PC-3 (cell line): ENCODE measurements at regions not wholly inside any gene's neighbourhood (a gene's known extent, or its start where the extent isn't known, plus 50 kb on each side); places are given as distances from the start of the nearest gene placed in this dataset.

Source experiments
- ATAC-seq: fragments of 200-7000 bp; cut with Tn5 transposase; 2 replicates; pipeline ENCODE4 v1.9.1; 2020; ENCODE audit warnings: mild to moderate bottlenecking, moderate library complexity
- BruUV-seq: library from RNA; stranded (reverse); fragments of 400-500 nt; replicated peaks from 2 replicates; lab custom pipeline; 2021; lab: Mats Ljungman, UMichigan
- CTCF ChIA-PET: fragments of 300-600 bp; sonication (Branson Sonifier 250); formaldehyde crosslinking; loops from one replicate; lab custom pipeline; 2022; ENCODE audit warnings: antibody characterized with exemption; lab: Charles Lee
- POLR2A ChIA-PET: fragments of 300-600 bp; sonication (Branson Sonifier 250); formaldehyde crosslinking; loops from one replicate; lab custom pipeline; 2022; ENCODE audit warnings: antibody characterized with exemption; ENCODE audit not compliant: unreplicated experiment; lab: Charles Lee
- DNase-seq: peaks from one replicate; pipeline ENCODE4 v3.0.0-alpha.2; 2015
- H2AFZ ChIP-seq: fragments of 300-600 bp; sonication (generic); 2 replicates; pipeline ENCODE4 v1.6.0; 2016; ENCODE audit warnings: antibody characterized with exemption, low read length
- H3F3A ChIP-seq: fragments of 300-600 bp; sonication (generic); one replicate; pipeline ENCODE4 v1.6.0; 2017; ENCODE audit warnings: antibody characterized with exemption, low read length, control low read depth, mild to moderate bottlenecking; ENCODE audit not compliant: unreplicated experiment
- H3K27ac ChIP-seq: fragments of 300-600 bp; sonication (generic); 2 replicates; pipeline ENCODE4 v1.5.1; 2016; ENCODE audit warnings: mild to moderate bottlenecking, low read length
- H3K27me3 ChIP-seq: fragments of 300-600 bp; sonication (generic); 2 replicates; pipeline ENCODE4 v1.6.1; 2016; ENCODE audit warnings: low read length, mixed read lengths
- H3K36me3 ChIP-seq: fragments of 300-600 bp; sonication (generic); 2 replicates; pipeline ENCODE4 v1.6.1; 2016; ENCODE audit warnings: low read depth, mixed run types, low read length, mixed read lengths
- H3K4me1 ChIP-seq: fragments of 300-600 bp; sonication (generic); 2 replicates; pipeline ENCODE4 v1.5.1; 2016; ENCODE audit warnings: low read length; ENCODE audit not compliant: insufficient read depth
- H3K4me2 ChIP-seq: fragments of 300-600 bp; sonication (generic); 2 replicates; pipeline ENCODE4 v1.6.0; 2016; ENCODE audit warnings: low read length
- H3K4me3 ChIP-seq: fragments of 300-600 bp; sonication (generic); 2 replicates; pipeline ENCODE4 v1.5.1; 2016; ENCODE audit warnings: mild to moderate bottlenecking, low read length, mixed read lengths
- H3K79me2 ChIP-seq: fragments of 300-600 bp; sonication (generic); 2 replicates; pipeline ENCODE4 v1.6.1; 2017; ENCODE audit warnings: low read length, mixed read lengths
- H3K9ac ChIP-seq: fragments of 300-600 bp; sonication (generic); 2 replicates; pipeline ENCODE4 v1.6.0; 2016; ENCODE audit warnings: mild to moderate bottlenecking, low read length
- H3K9me2 ChIP-seq: fragments of 300-600 bp; sonication (generic); replicated peaks from 2 replicates; pipeline ENCODE4 v1.6.1; 2016; ENCODE audit warnings: mixed run types, low read length, mixed read lengths
- H3K9me3 ChIP-seq: fragments of 300-600 bp; sonication (generic); 2 replicates; pipeline ENCODE4 v1.6.1; 2016; ENCODE audit warnings: low read length, mixed read lengths
- H4K20me1 ChIP-seq: fragments of 300-600 bp; sonication (generic); 2 replicates; pipeline ENCODE4 v1.6.1; 2016; ENCODE audit warnings: low read length, mixed read lengths
- CTCF ChIP-seq: fragments of 300-600 bp; sonication (generic); conservative IDR thresholded peaks from 2 replicates; pipeline ENCODE4 v1.5.1; 2017; ENCODE audit warnings: antibody characterized with exemption, low read depth, mild to moderate bottlenecking, low read length
- EZH2 ChIP-seq: fragments of 300-600 bp; sonication (generic); IDR thresholded peaks from one replicate; pipeline ENCODE4 v1.6.1; 2017; ENCODE audit warnings: antibody characterized with exemption, mild to moderate bottlenecking, low read length; ENCODE audit not compliant: unreplicated experiment
- EZH2phosphoT487 ChIP-seq: fragments of 300-600 bp; sonication (generic); IDR thresholded peaks from 2 replicates; pipeline ENCODE4 v1.6.1; 2018; ENCODE audit warnings: mild to moderate bottlenecking, antibody characterized with exemption, low read length, borderline replicate concordance
- intact Hi-C: fragments of 100-400 bp; cut with micrococcal nuclease; formaldehyde crosslinking; loops from 2 replicates; pipeline ENCODE4 v1.9.0; 2023

- ATAC-seq (no peak), DNase-seq (no peak)
- BruUV-seq, result no TSS peak
- Histone ChIP-seq H3K27me3 (no peaks in the 10 kb centered on the region), H3K9me2 (no peaks in the 10 kb centered on the region), H3K4me2 (no peak overlapping the region), H3K9me3 (no peaks in the 10 kb centered on the region), H3F3A (no peaks in the 10 kb centered on the region), H3K36me3 (no peaks in the 10 kb centered on the region), H3K79me2 (no peaks in the 10 kb centered on the region), H3K4me1 (no peaks in the 10 kb centered on the region), H3K27ac (no peak overlapping the region), H4K20me1 (no peaks in the 10 kb centered on the region), H3K4me3 (no peak overlapping the region), H3K9ac (no peak overlapping the region), H2AFZ (no peak overlapping the region)
- ChIA-PET POLR2A (no interaction called here), CTCF (no interaction called here)
- intact Hi-C loops, result no loop called here
- no peak for TF ChIP-seq CTCF
- TF ChIP-seq EZH2phosphoT487, result no peak
Measured at GRCh38 chr2:59866436-59866835, 687.0 kb downstream of the BCL11A start.

- CTCF ChIA-PET, result no interaction called here
- POLR2A ChIA-PET, result no interaction called here
Measured at GRCh38 chr2:59858540-59858939, 694.9 kb downstream of the BCL11A start.

GRCh38 chr2:59857109-59857508, 696.3 kb downstream of the BCL11A start:
- no peak for ATAC-seq
- no peak for TF ChIP-seq CTCF
- TF ChIP-seq EZH2phosphoT487, result no peak
- TF ChIP-seq EZH2, result no peak

More at GRCh38 chr2:59858540-59858939, 694.9 kb downstream of the BCL11A start:
- Histone ChIP-seq H3K27ac (no peak overlapping the region), H3F3A (no peaks in the 10 kb centered on the region), H3K4me2 (no peak overlapping the region), H3K4me3 (no peak overlapping the region), H3K27me3 (no peaks in the 10 kb centered on the region), H3K9ac (no peak overlapping the region), H3K9me2 (no peaks in the 10 kb centered on the region), H2AFZ (no peak overlapping the region), H3K9me3 (no peaks in the 10 kb centered on the region), H3K36me3 (no peaks in the 10 kb centered on the region), H3K4me1 (no peaks in the 10 kb centered on the region), H4K20me1 (no peaks in the 10 kb centered on the region), H3K79me2 (no peaks in the 10 kb centered on the region)
- no TSS peak for BruUV-seq
- DNase-seq (no peak), ATAC-seq (no peak)
- TF ChIP-seq CTCF (no peak), EZH2 (no peak), EZH2phosphoT487 (no peak)
- intact Hi-C loops, result no loop called here

More at GRCh38 chr2:59857109-59857508, 696.3 kb downstream of the BCL11A start:
- no peak overlapping the region for H3K9ac ChIP-seq
- POLR2A ChIA-PET, result no interaction called here
- H3K27me3 ChIP-seq, result no peaks in the 10 kb centered on the region
- no peak overlapping the region for H2AFZ ChIP-seq
- H3K4me3 ChIP-seq, result no peak overlapping the region
- H3K36me3 ChIP-seq, result no peaks in the 10 kb centered on the region
- H3K27ac ChIP-seq, result no peak overlapping the region
- H4K20me1 ChIP-seq, result no peaks in the 10 kb centered on the region
- intact Hi-C loops, result no loop called here
- H3K79me2 ChIP-seq, result no peaks in the 10 kb centered on the region
- H3K4me2 ChIP-seq, result no peak overlapping the region
- H3K4me1 ChIP-seq, result no peaks in the 10 kb centered on the region
- DNase-seq, result no peak
- CTCF ChIA-PET, result no interaction called here
- no peaks in the 10 kb centered on the region for H3K9me2 ChIP-seq
- BruUV-seq, result no TSS peak
- H3K9me3 ChIP-seq, result no peaks in the 10 kb centered on the region
- H3F3A ChIP-seq, result no peaks in the 10 kb centered on the region
